GM19099 (cell line): ENCODE measurements at regions not wholly inside any gene's neighbourhood (a gene's known extent, or its start where the extent isn't known, plus 50 kb on each side); places are given as distances from the start of the nearest gene placed in this dataset.

Source experiments
- POLR2A ChIP-seq: IDR thresholded peaks from 3 replicates; pipeline ENCODE4 v1.6.1; 2011; ENCODE audit warnings: low read depth; ENCODE audit not compliant: insufficient read length; ENCODE audit errors: extremely low read depth

- TF ChIP-seq POLR2A, result no peak
These were observed 478.1 kb downstream of the NPIPA7 start for GRCh38 chr16:16857012-16857411.

- TF ChIP-seq POLR2A, result no peak
These were observed 478.8 kb downstream of the NPIPA7 start for GRCh38 chr16:16857603-16858283.

GRCh38 chr16:16861546-16861945, 482.6 kb downstream of the NPIPA7 start:
- no peak for TF ChIP-seq POLR2A

- TF ChIP-seq POLR2A, result no peak
These were observed 484.7 kb downstream of the NPIPA7 start for GRCh38 chr16:16863672-16864071.

- TF ChIP-seq POLR2A, result no peak
These were observed 485.6 kb downstream of the NPIPA7 start for GRCh38 chr16:16864536-16864935.

GRCh38 chr16:16865374-16865773, 486.4 kb downstream of the NPIPA7 start:
- no peak for TF ChIP-seq POLR2A

- TF ChIP-seq POLR2A, result no peak
These were observed 489.0 kb downstream of the NPIPA7 start for GRCh38 chr16:16867973-16868372.

GRCh38 chr16:16868727-16869126, 489.8 kb downstream of the NPIPA7 start:
- no peak for TF ChIP-seq POLR2A

- no peak for TF ChIP-seq POLR2A
These were observed 490.8 kb downstream of the NPIPA7 start for GRCh38 chr16:16869746-16870145.

- no peak for TF ChIP-seq POLR2A
These were observed 492.3 kb downstream of the NPIPA7 start for GRCh38 chr16:16871196-16871595.

GRCh38 chr16:16877061-16877460, 498.1 kb downstream of the NPIPA7 start:
- TF ChIP-seq POLR2A, result no peak

GRCh38 chr16:16879567-16880251, 500.8 kb downstream of the NPIPA7 start:
- TF ChIP-seq POLR2A, result no peak

GRCh38 chr16:16881814-16882213, 502.9 kb downstream of the NPIPA7 start:
- no peak for TF ChIP-seq POLR2A

GRCh38 chr16:16882766-16883165, 503.8 kb downstream of the NPIPA7 start:
- TF ChIP-seq POLR2A, result no peak

GRCh38 chr16:16884451-16884850, 505.5 kb downstream of the NPIPA7 start:
- TF ChIP-seq POLR2A, result no peak

- no peak for TF ChIP-seq POLR2A
These were observed 508.3 kb downstream of the NPIPA7 start for GRCh38 chr16:16887193-16887592.
